CD4-positive, alpha-beta T cell (primary cell): ENCODE measurements at regions not wholly inside any gene's neighbourhood (a gene's known extent, or its start where the extent isn't known, plus 50 kb on each side); places are given as distances from the start of the nearest gene placed in this dataset.

Experiments used
- ATAC-seq: fragments of 200-7000 bp; cut with Tn5 transposase; one replicate; pipeline ENCODE4 v1.10.0; 2022; ENCODE audit warnings: mild to moderate bottlenecking; ENCODE audit not compliant: poor library complexity
- CTCF ChIA-PET: fragments of 350-600 bp; sonication (Branson Sonifier 250); formaldehyde crosslinking; loops from one replicate; lab custom pipeline; 2021; ENCODE audit warnings: antibody characterized with exemption, inconsistent platforms; lab: Charles Lee
- POLR2A ChIA-PET: fragments of 350-600 bp; sonication (Branson Sonifier 250); formaldehyde crosslinking; loops from one replicate; lab custom pipeline; 2021; ENCODE audit warnings: antibody characterized with exemption, inconsistent platforms; lab: Charles Lee
- DNase-seq, 14 experiments: peaks; one replicate each; pipeline ENCODE4 v3.0.0-alpha.2; 2013 to 2020; ENCODE audit warnings: mixed read lengths in 2 of 14
- H3K27ac ChIP-seq, 2 donors: one replicate each; pipeline versions ENCODE4 v1.5.1 to v1.7.0; 2013; ENCODE audit warnings: low read length in 2 of 2, low read depth in 1 of 2, mild to moderate bottlenecking in 1 of 2
- H3K27me3 ChIP-seq, 2 experiments: 1 replicate in 1 of 2; 2 replicates in 1 of 2; pipeline versions ENCODE4 v1.6.1 to v1.7.0; 2013; ENCODE audit warnings: low read length in 2 of 2, control low read depth in 1 of 2, mild to moderate bottlenecking in 1 of 2, moderate library complexity in 1 of 2; ENCODE audit not compliant: insufficient read depth in 2 of 2, control insufficient read depth in 1 of 2
- H3K36me3 ChIP-seq: one replicate; pipeline ENCODE4 v1.6.1; 2013; ENCODE audit warnings: low read length, control low read depth; ENCODE audit not compliant: insufficient read depth
- H3K4me1 ChIP-seq: one replicate; pipeline ENCODE4 v1.6.1; 2013; ENCODE audit warnings: low read length, control low read depth; ENCODE audit not compliant: insufficient read depth
- H3K4me3 ChIP-seq: one replicate; pipeline ENCODE4 v1.5.1; 2013; ENCODE audit warnings: mild to moderate bottlenecking, low read length, moderate library complexity
- H3K9me3 ChIP-seq, 2 experiments: 1 replicate in 1 of 2; 2 replicates in 1 of 2; pipeline versions ENCODE4 v1.6.1 to v1.7.0; 2013; ENCODE audit warnings: low read length in 2 of 2, mild to moderate bottlenecking in 2 of 2, control low read depth in 1 of 2, moderate library complexity in 1 of 2; ENCODE audit not compliant: control insufficient read depth in 1 of 2, insufficient read depth in 1 of 2
- H3K27ac Mint-ChIP-seq: one replicate; pipeline ENCODE4 v1.8.0; 2020; ENCODE audit warnings: mixed read lengths
- H3K27me3 Mint-ChIP-seq: one replicate; pipeline ENCODE4 v1.8.0; 2021; ENCODE audit warnings: mixed read lengths
- H3K36me3 Mint-ChIP-seq: one replicate; pipeline ENCODE4 v1.8.0; 2021; ENCODE audit warnings: low read depth, mixed read lengths
- H3K4me1 Mint-ChIP-seq: one replicate; pipeline ENCODE4 v1.8.0; 2021; ENCODE audit warnings: low read depth, mixed read lengths
- H3K4me3 Mint-ChIP-seq: one replicate; pipeline ENCODE4 v1.8.0; 2020; ENCODE audit warnings: mild to moderate bottlenecking, mixed read lengths
- H3K9me3 Mint-ChIP-seq: one replicate; pipeline ENCODE4 v1.8.0; 2020; ENCODE audit warnings: mixed read lengths
- intact Hi-C, 2 experiments: fragments of 100-400 bp; cut with DNase I in 1 of 2; cut with micrococcal nuclease in 1 of 2; formaldehyde crosslinking; loops; one replicate each; pipeline versions ENCODE4 v1.15.1 to v1.9.0; 2023 to 2025; cut with DNase I, micrococcal nuclease
- TF ChIP-seq, protein P1 (sequence below): fragments of 200-600 bp; IDR thresholded peaks from one replicate; pipeline ENCODE4 v1.8.0; 2022; ENCODE audit warnings: antibody characterized with exemption, mild to moderate bottlenecking

DNA sequence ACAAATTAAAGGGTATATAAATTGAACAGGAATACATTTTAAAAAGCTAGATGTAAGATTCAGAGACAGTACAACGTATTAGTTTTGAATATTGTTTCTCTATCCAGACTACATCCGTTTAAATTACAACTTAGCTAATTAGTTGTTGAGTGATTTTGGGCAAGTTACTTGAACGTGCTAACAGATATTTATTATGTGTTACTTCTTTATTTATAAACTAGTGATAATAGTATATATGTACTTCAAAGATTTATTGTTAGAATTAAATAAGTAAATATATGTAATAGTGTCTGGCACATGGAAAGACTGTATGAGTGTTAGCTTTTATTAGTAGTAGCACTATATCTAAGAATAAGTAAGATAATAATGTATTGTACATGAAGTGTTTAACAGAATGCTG, 92.0 kb upstream of the GBE1 start:
- H3K4me3 Mint-ChIP-seq: no peak overlapping the region
- no peak overlapping the region for H3K4me3 ChIP-seq
- no peak overlapping the region for H3K27ac Mint-ChIP-seq
- H3K9me3 ChIP-seq: no peaks in the 10 kb centered on the region
- intact Hi-C loops: no loop called here
- H3K4me1 Mint-ChIP-seq: no peaks in the 10 kb centered on the region
- TF ChIP-seq, protein P1, sequence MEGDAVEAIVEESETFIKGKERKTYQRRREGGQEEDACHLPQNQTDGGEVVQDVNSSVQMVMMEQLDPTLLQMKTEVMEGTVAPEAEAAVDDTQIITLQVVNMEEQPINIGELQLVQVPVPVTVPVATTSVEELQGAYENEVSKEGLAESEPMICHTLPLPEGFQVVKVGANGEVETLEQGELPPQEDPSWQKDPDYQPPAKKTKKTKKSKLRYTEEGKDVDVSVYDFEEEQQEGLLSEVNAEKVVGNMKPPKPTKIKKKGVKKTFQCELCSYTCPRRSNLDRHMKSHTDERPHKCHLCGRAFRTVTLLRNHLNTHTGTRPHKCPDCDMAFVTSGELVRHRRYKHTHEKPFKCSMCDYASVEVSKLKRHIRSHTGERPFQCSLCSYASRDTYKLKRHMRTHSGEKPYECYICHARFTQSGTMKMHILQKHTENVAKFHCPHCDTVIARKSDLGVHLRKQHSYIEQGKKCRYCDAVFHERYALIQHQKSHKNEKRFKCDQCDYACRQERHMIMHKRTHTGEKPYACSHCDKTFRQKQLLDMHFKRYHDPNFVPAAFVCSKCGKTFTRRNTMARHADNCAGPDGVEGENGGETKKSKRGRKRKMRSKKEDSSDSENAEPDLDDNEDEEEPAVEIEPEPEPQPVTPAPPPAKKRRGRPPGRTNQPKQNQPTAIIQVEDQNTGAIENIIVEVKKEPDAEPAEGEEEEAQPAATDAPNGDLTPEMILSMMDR: no peak
- ATAC-seq (no peak), DNase-seq (no peak)
- ChIA-PET CTCF (no interaction called here), POLR2A (no interaction called here)
- no peaks in the 10 kb centered on the region for H3K36me3 ChIP-seq
- H3K27me3 ChIP-seq: no peaks in the 10 kb centered on the region
- H3K4me1 ChIP-seq: no peaks in the 10 kb centered on the region
- no peak overlapping the region for H3K27ac ChIP-seq
- H3K9me3 Mint-ChIP-seq: no peaks in the 10 kb centered on the region
- H3K27me3 Mint-ChIP-seq: no peaks in the 10 kb centered on the region
- no peaks in the 10 kb centered on the region for H3K36me3 Mint-ChIP-seq

DNA sequence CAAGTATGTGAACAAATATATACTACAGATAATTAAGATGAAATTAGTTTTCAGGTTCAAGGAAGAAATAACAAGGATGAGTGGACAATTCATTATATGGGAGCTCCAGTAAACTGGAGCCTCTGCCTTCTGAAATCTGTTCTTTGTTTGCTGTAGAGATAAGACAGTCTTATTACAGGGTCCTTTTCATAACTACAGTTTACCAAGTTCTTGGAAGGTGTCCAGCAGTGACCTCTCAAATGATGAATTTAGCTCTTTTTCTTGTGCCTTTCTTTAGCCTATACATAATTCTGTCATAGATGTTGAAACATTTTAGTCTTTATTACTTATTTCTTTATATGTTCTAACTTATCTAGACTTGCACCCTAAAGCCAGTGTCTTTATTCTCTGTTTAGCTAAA, 89.7 kb upstream of the GBE1 start:
- H3K4me1 Mint-ChIP-seq: no peaks in the 10 kb centered on the region
- CTCF ChIA-PET: no interaction called here
- Histone ChIP-seq H3K27me3 (no peaks in the 10 kb centered on the region), H3K4me3 (no peak overlapping the region), H3K4me1 (no peaks in the 10 kb centered on the region), H3K9me3 (no peaks in the 10 kb centered on the region), H3K36me3 (no peaks in the 10 kb centered on the region), H3K27ac (no peak overlapping the region)
- no peaks in the 10 kb centered on the region for H3K9me3 Mint-ChIP-seq
- DNase-seq (no peak), ATAC-seq (no peak)
- intact Hi-C loops: no loop called here
- H3K4me3 Mint-ChIP-seq: no peak overlapping the region
- POLR2A ChIA-PET: no interaction called here
- H3K27me3 Mint-ChIP-seq: no peaks in the 10 kb centered on the region
- TF ChIP-seq, protein P1: no peak
- no peaks in the 10 kb centered on the region for H3K36me3 Mint-ChIP-seq
- no peak overlapping the region for H3K27ac Mint-ChIP-seq

DNA sequence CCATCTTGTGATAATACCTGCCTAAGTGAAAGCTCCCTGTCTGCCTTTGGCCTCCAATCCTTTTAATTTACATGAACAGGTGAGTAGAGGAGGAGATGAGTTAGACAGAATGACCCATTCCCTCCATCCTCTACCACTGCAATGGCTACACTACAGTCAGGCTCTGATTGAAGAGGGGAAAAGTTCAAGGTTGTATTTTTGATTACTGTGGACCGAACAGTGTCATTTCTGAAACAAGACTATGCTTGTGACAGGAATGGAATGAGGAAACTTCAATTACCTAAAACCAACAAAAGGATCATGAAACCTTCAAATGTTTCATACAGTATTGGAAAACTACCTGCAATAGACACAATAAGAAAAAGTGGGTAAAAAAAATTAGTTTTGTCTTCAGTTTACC, 85.5 kb upstream of the GBE1 start:
- Mint-ChIP-seq H3K36me3 (no peaks in the 10 kb centered on the region), H3K27me3 (no peaks in the 10 kb centered on the region), H3K27ac (no peak overlapping the region), H3K9me3 (no peaks in the 10 kb centered on the region), H3K4me1 (no peaks in the 10 kb centered on the region), H3K4me3 (no peak overlapping the region)
- DNase-seq: no peak
- no peaks in the 10 kb centered on the region for H3K27me3 ChIP-seq
- H3K4me1 ChIP-seq: no peaks in the 10 kb centered on the region
- H3K9me3 ChIP-seq: no peaks in the 10 kb centered on the region
- intact Hi-C loops: no loop called here
- TF ChIP-seq, protein P1: no peak
- no peak for ATAC-seq
- H3K36me3 ChIP-seq: no peaks in the 10 kb centered on the region
- no peak overlapping the region for H3K4me3 ChIP-seq
- ChIA-PET CTCF (no interaction called here), POLR2A (interaction anchor here (1.0 kb wide), 1 partner anchor 9 kb away, joined by 3 read pairs; no protein-coding TSS in a partner anchor)
- H3K27ac ChIP-seq: no peak overlapping the region
